Activated CD8-positive, alpha-beta T cell treated with anti-CD3 and anti-CD28 coated beads for 36 hours (primary cell): ENCODE measurements at regions not wholly inside any gene's neighbourhood (a gene's known extent, or its start where the extent isn't known, plus 50 kb on each side); places are given as distances from the start of the nearest gene placed in this dataset.

Experiments
- ATAC-seq: fragments of 200-7000 bp; cut with Tn5 transposase; one replicate; pipeline ENCODE4 v1.10.0; 2021; ENCODE audit warnings: mild to moderate bottlenecking, moderate library complexity
- CTCF ChIA-PET: fragments of 350-600 bp; sonication (Branson Sonifier 250); formaldehyde crosslinking; loops from one replicate; lab custom pipeline; 2021; ENCODE audit warnings: antibody characterized with exemption; lab: Charles Lee
- POLR2A ChIA-PET: fragments of 350-600 bp; sonication (Branson Sonifier 250); formaldehyde crosslinking; loops from one replicate; lab custom pipeline; 2021; ENCODE audit warnings: antibody characterized with exemption; lab: Charles Lee
- DNase-seq: peaks from one replicate; pipeline ENCODE4 v3.0.0-alpha.2; 2020
- H3K27ac Mint-ChIP-seq: one replicate; pipeline ENCODE4 v1.8.0; 2021; ENCODE audit warnings: mild to moderate bottlenecking, mixed read lengths
- H3K27me3 Mint-ChIP-seq: one replicate; pipeline ENCODE4 v1.8.0; 2021; ENCODE audit warnings: mixed read lengths
- H3K36me3 Mint-ChIP-seq: one replicate; pipeline ENCODE4 v1.8.0; 2021; ENCODE audit warnings: low read depth, mixed read lengths
- H3K4me1 Mint-ChIP-seq: one replicate; pipeline ENCODE4 v1.8.0; 2021; ENCODE audit warnings: low read depth, mixed read lengths
- H3K4me3 Mint-ChIP-seq: one replicate; pipeline ENCODE4 v1.8.0; 2021; ENCODE audit warnings: mild to moderate bottlenecking, moderate library complexity, mixed read lengths
- H3K9me3 Mint-ChIP-seq: one replicate; pipeline ENCODE4 v1.8.0; 2021; ENCODE audit warnings: mixed read lengths
- CTCF ChIP-seq: fragments of 200-600 bp; IDR thresholded peaks from one replicate; pipeline ENCODE4 v1.8.0; 2022; ENCODE audit warnings: antibody characterized with exemption, mild to moderate bottlenecking
- intact Hi-C: fragments of 100-400 bp; cut with micrococcal nuclease; formaldehyde crosslinking; loops from one replicate; pipeline ENCODE4 v1.10.0; 2022

- Mint-ChIP-seq H3K9me3 (no peaks in the 10 kb centered on the region), H3K4me1 (peaks cover 4% of the 10 kb centered on the region), H3K27me3 (no peaks in the 10 kb centered on the region), H3K27ac (no peak overlapping the region), H3K36me3 (no peaks in the 10 kb centered on the region), H3K4me3 (no peak overlapping the region)
- ChIA-PET CTCF (no interaction called here), POLR2A (no interaction called here)
- no peak for TF ChIP-seq CTCF
- no peak for DNase-seq
- no peak for ATAC-seq
- intact Hi-C loops = no loop called here
Observed at GRCh38 chr17:77600346-77600745, 358.2 kb upstream of the TNRC6C start.

- H3K27me3 Mint-ChIP-seq = no peaks in the 10 kb centered on the region
- H3K36me3 Mint-ChIP-seq = no peaks in the 10 kb centered on the region
- H3K4me1 Mint-ChIP-seq = no peaks in the 10 kb centered on the region
- DNase-seq = no peak
- TF ChIP-seq CTCF = no peak
- no peak overlapping the region for H3K27ac Mint-ChIP-seq
- POLR2A ChIA-PET = interaction anchor here (1.7 kb wide), 1 partner anchor 9 kb away, joined by 5 read pairs; no protein-coding TSS in a partner anchor
- H3K9me3 Mint-ChIP-seq = no peaks in the 10 kb centered on the region
- no peak overlapping the region for H3K4me3 Mint-ChIP-seq
- ATAC-seq = no peak
- CTCF ChIA-PET = no interaction called here
- intact Hi-C loops = no loop called here
Observed at GRCh38 chr17:77601054-77601979, 357.2 kb upstream of the TNRC6C start.

GRCh38 chr17:77602062-77602746, 356.3 kb upstream of the TNRC6C start:
- ChIA-PET CTCF (no interaction called here), POLR2A (interaction anchor here (1.7 kb wide), 1 partner anchor 8 kb away, joined by 5 read pairs; no protein-coding TSS in a partner anchor)
- intact Hi-C loops = no loop called here
- H3K4me3 Mint-ChIP-seq = no peak overlapping the region
- H3K27ac Mint-ChIP-seq = no peak overlapping the region
- H3K36me3 Mint-ChIP-seq = no peaks in the 10 kb centered on the region
- TF ChIP-seq CTCF = no peak
- H3K4me1 Mint-ChIP-seq = no peaks in the 10 kb centered on the region
- no peak for ATAC-seq
- no peaks in the 10 kb centered on the region for H3K27me3 Mint-ChIP-seq
- no peaks in the 10 kb centered on the region for H3K9me3 Mint-ChIP-seq
- DNase-seq = no peak

GRCh38 chr17:77602883-77603640, 355.4 kb upstream of the TNRC6C start:
- intact Hi-C loops = no loop called here
- no peak overlapping the region for H3K4me3 Mint-ChIP-seq
- TF ChIP-seq CTCF = no peak
- H3K4me1 Mint-ChIP-seq = no peaks in the 10 kb centered on the region
- ChIA-PET CTCF (no interaction called here), POLR2A (interaction anchor here (0.7 to 1.7 kb wide), 2 partner anchors 7 to 45 kb away, joined by 3 to 5 read pairs; no protein-coding TSS in a partner anchor)
- no peak overlapping the region for H3K27ac Mint-ChIP-seq
- ATAC-seq (no peak), DNase-seq (no peak)
- no peaks in the 10 kb centered on the region for H3K36me3 Mint-ChIP-seq
- no peaks in the 10 kb centered on the region for H3K9me3 Mint-ChIP-seq
- no peaks in the 10 kb centered on the region for H3K27me3 Mint-ChIP-seq
